ENCODE measurements at regions not wholly inside any gene's neighbourhood (a gene's known extent, or its start where the extent isn't known, plus 50 kb on each side); places are given as distances from the start of the nearest gene placed in this dataset.

DNA sequence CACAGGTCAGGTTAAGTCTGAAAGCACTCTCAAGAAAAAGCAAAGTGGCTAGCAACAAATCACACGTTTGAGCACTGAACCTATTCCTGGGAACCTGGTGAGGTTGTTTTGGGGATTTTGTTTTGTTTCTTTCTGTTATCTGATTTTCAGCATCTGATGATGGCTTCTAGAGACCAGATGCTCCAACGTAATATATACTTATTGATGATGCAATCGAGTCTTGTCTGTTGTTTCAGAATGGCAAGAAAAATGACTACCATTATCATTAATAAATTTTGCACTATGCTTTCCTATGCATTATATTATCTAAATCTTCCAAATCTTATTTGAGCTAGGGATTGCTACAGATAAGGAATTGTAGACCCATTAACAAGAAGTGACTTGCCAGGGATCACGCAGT, 312.3 kb upstream of the FAT3 start:
- H3K27me3 ChIP-seq (ENCODE audit: insufficient read depth, poor library complexity, severe bottlenecking), result no peaks in the 10 kb centered on the region
- H3K9me3 ChIP-seq (ENCODE audit: severe bottlenecking), result no peaks in the 10 kb centered on the region
- no peaks in the 10 kb centered on the region for H3K36me3 ChIP-seq (ENCODE audit: low read depth)
- H3K4me1 ChIP-seq (ENCODE audit: insufficient read depth, poor library complexity, severe bottlenecking), result no peaks in the 10 kb centered on the region
- TF ChIP-seq, protein P1, sequence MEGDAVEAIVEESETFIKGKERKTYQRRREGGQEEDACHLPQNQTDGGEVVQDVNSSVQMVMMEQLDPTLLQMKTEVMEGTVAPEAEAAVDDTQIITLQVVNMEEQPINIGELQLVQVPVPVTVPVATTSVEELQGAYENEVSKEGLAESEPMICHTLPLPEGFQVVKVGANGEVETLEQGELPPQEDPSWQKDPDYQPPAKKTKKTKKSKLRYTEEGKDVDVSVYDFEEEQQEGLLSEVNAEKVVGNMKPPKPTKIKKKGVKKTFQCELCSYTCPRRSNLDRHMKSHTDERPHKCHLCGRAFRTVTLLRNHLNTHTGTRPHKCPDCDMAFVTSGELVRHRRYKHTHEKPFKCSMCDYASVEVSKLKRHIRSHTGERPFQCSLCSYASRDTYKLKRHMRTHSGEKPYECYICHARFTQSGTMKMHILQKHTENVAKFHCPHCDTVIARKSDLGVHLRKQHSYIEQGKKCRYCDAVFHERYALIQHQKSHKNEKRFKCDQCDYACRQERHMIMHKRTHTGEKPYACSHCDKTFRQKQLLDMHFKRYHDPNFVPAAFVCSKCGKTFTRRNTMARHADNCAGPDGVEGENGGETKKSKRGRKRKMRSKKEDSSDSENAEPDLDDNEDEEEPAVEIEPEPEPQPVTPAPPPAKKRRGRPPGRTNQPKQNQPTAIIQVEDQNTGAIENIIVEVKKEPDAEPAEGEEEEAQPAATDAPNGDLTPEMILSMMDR (IDR thresholded peaks at IDR 0.05; ENCODE audit: poor library complexity, severe bottlenecking), result no peak
- H3K27ac ChIP-seq (ENCODE audit: poor library complexity, severe bottlenecking), result no peak overlapping the region
- no peak for DNase-seq (ENCODE audit: low spot score)
- ATAC-seq (ENCODE audit: low read depth), result no peak
- no peak overlapping the region for H3K4me3 ChIP-seq (ENCODE audit: severe bottlenecking)

DNA sequence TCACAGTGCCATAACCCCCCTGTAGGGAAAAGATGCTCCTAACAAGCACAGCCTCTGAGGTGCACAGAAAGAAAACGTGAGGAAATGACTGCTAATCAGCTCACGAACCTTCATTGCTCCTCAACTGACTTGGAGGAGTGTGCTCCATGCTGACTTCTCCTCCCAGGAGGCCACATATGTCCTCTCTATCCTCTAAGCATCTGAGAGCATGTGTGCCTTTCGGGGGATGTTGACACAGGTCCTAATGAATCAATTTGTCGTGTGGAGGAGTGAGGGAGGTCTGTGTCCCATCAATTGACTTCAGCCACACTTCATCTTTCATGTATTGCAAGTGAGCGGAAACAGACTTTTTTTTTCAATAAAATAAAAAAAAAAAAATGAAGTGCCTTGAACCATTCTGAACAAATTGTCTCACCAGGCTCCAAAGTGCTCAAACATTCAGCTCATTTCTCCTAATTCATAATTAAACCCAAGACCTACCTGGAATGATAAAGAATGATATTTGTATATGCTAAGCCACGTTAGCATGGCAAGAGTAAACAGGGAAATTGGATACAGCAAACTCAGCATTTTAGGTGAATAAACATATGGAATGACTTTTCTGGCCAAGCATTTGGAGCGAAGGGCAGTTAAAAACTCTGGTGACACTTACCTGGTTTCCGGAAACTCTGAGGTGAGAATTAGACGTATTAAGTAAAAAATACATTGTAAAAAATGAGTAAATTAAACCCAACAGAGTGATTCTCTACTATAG, 317.6 kb upstream of the FAT3 start:
- H3K4me1 ChIP-seq (ENCODE audit: insufficient read depth, poor library complexity, severe bottlenecking), result no peaks in the 10 kb centered on the region
- H3K9me3 ChIP-seq (ENCODE audit: severe bottlenecking), result no peaks in the 10 kb centered on the region
- H3K36me3 ChIP-seq (ENCODE audit: low read depth), result no peaks in the 10 kb centered on the region
- TF ChIP-seq, protein P1 (IDR thresholded peaks at IDR 0.05; ENCODE audit: poor library complexity, severe bottlenecking), result no peak
- no peak overlapping the region for H3K4me3 ChIP-seq (ENCODE audit: severe bottlenecking)
- ATAC-seq (ENCODE audit: low read depth) (no peak), DNase-seq (ENCODE audit: low spot score) (no peak)
- no peaks in the 10 kb centered on the region for H3K27me3 ChIP-seq (ENCODE audit: insufficient read depth, poor library complexity, severe bottlenecking)
- no peak overlapping the region for H3K27ac ChIP-seq (ENCODE audit: poor library complexity, severe bottlenecking)

DNA sequence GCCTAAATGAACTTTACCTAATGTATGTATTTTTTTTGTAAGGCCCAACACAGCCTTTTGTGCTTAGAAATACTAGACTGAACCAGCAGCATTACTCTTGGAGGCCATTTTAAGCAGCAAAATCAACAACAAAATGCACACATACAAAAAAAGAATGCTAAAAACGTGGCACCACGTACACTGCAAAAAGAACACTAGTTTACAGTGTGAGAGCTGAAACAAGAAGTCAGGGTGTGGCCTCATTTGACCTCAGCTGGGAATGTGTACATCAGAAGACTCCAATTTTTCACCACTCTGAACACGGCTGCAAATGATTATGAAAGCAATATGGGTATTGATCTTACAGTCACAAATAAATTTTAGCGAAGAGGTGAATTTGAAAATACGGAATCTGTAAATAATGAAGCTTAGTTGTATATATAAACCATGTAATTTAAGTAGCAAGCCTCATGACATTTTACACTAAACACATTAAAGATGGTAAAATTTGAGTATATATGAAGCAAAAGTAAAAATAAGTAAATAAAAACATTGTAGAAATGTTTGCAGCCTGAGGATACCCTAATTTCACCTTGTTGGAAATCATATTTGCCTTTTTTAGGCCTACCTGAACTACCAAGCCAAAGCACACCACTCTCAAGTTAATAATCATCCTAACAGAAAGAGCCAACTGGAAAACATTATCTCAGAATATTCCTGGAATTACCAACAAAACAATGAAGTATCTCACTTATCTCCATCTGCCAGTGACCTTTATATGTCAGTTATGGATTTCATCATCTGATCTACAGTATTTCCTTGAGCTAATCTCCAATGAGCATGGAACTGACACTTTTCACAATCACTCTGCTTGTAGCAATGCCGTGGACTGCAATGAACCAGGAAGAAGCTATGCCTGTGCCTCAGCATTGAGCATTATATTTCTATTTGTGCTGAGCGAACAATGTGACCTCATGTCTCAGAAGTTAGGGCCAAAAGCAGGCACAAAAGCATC, 319.5 kb upstream of the FAT3 start:
- TF ChIP-seq, protein P1 (IDR thresholded peaks at IDR 0.05; ENCODE audit: poor library complexity, severe bottlenecking), result no peak
- DNase-seq (ENCODE audit: low spot score), result no peak
- H3K4me3 ChIP-seq (ENCODE audit: severe bottlenecking), result no peak overlapping the region
- H3K36me3 ChIP-seq (ENCODE audit: low read depth), result no peaks in the 10 kb centered on the region
- no peaks in the 10 kb centered on the region for H3K9me3 ChIP-seq (ENCODE audit: severe bottlenecking)
- no peak overlapping the region for H3K27ac ChIP-seq (ENCODE audit: poor library complexity, severe bottlenecking)
- ATAC-seq (ENCODE audit: low read depth), result no peak
- no peaks in the 10 kb centered on the region for H3K4me1 ChIP-seq (ENCODE audit: insufficient read depth, poor library complexity, severe bottlenecking)
- no peaks in the 10 kb centered on the region for H3K27me3 ChIP-seq (ENCODE audit: insufficient read depth, poor library complexity, severe bottlenecking)

DNA sequence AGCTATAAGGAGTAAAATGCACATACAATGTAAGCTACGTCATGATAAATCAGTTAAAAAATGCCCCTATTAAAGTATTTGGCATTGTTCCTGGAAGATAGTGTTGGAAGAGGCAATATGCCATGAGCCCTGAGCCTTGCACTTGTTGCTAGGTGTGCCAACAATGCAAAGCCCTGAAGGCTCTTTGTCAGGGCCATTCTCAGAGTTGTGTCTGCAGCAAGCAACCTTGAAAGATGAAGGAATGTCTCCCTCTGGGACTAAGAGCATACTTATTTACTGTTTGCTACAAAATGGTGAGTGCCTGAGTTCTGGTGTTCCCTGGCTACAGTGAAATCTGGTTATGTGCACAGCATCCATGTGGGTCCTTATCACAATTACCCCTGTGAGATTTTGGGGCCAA, 322.3 kb upstream of the FAT3 start:
- TF ChIP-seq, protein P1 (IDR thresholded peaks at IDR 0.05; ENCODE audit: poor library complexity, severe bottlenecking), result no peak

More for the DNA sequence above, 322.3 kb upstream of the FAT3 start:
- no peak overlapping the region for H3K27ac ChIP-seq (ENCODE audit: poor library complexity, severe bottlenecking)
- no peaks in the 10 kb centered on the region for H3K4me1 ChIP-seq (ENCODE audit: insufficient read depth, poor library complexity, severe bottlenecking)
- no peaks in the 10 kb centered on the region for H3K36me3 ChIP-seq (ENCODE audit: low read depth)
- H3K9me3 ChIP-seq (ENCODE audit: severe bottlenecking), result no peaks in the 10 kb centered on the region
- no peak overlapping the region for H3K4me3 ChIP-seq (ENCODE audit: severe bottlenecking)
- DNase-seq (ENCODE audit: low spot score) (no peak), ATAC-seq (ENCODE audit: low read depth) (no peak)
- H3K27me3 ChIP-seq (ENCODE audit: insufficient read depth, poor library complexity, severe bottlenecking), result no peaks in the 10 kb centered on the region
